Upper lobe of left lung (tissue), 6 donors: ENCODE measurements at regions not wholly inside any gene's neighbourhood (a gene's known extent, or its start where the extent isn't known, plus 50 kb on each side); places are given as distances from the start of the nearest gene placed in this dataset.
"Not testable (repeated sequence)": the region's sequence is repeated elsewhere in the genome, so short reads cannot be mapped to it uniquely, and the experiment has no call there.

Source experiments
- ATAC-seq, 2 donors: fragments of 200-7000 bp; cut with Tn5 transposase; one replicate each; pipeline ENCODE4 v1.9.1; 2022; ENCODE audit warnings: mild to moderate bottlenecking in 2 of 2, moderate library complexity in 2 of 2; ENCODE audit not compliant: low FRiP score in 2 of 2
- DNase-seq, 2 donors: peaks; one replicate each; pipeline ENCODE4 v3.0.0-alpha.2; 2019 to 2020
- H3K27ac ChIP-seq, 4 donors: fragments of 200-600 bp; sonication (generic); one replicate each; pipeline ENCODE4 v1.5.1; 2016 to 2019
- H3K27me3 ChIP-seq, 4 donors: fragments of 200-600 bp; sonication (generic); one replicate each; pipeline ENCODE4 v1.5.1; 2017 to 2019
- H3K36me3 ChIP-seq, 4 donors: fragments of 200-600 bp; sonication (generic); one replicate each; pipeline ENCODE4 v1.5.1; 2016 to 2019
- H3K4me1 ChIP-seq, 4 donors: fragments of 200-600 bp; sonication (generic); one replicate each; pipeline ENCODE4 v1.5.1; 2018 to 2019
- H3K4me3 ChIP-seq, 4 donors: fragments of 200-600 bp; sonication (generic); one replicate each; pipeline ENCODE4 v1.5.1; 2017 to 2019; ENCODE audit warnings: mild to moderate bottlenecking in 2 of 4, moderate library complexity in 1 of 4
- H3K9me3 ChIP-seq, 4 donors: fragments of 200-600 bp; sonication (generic); one replicate each; pipeline ENCODE4 v1.5.1; 2018 to 2019
- EP300 ChIP-seq, 4 donors: sonication (generic); formaldehyde crosslinking; IDR thresholded peaks; one replicate each; pipeline ENCODE4 v1.5.1; 2017; ENCODE audit warnings: antibody characterized with exemption in 4 of 4, control low read depth in 2 of 4
- POLR2A ChIP-seq, 4 donors: fragments of 450-650 bp; IDR thresholded peaks; one replicate each; pipeline ENCODE4 v1.5.1; 2016 to 2017; ENCODE audit warnings: antibody characterized with exemption in 4 of 4, mild to moderate bottlenecking in 2 of 4
- POLR2AphosphoS5 ChIP-seq, 2 donors: sonication (generic); formaldehyde crosslinking; IDR thresholded peaks; one replicate each; pipeline ENCODE4 v1.5.1; 2017; ENCODE audit warnings: antibody characterized with exemption in 2 of 2
- WGBS, 2 donors: methylation state at CpG; one replicate each; pipeline ENCODE4 v1.1.5; 2017 to 2018; 5-methylcytosine and 5-hydroxymethylcytosine counted together
- TF ChIP-seq, protein P1 (sequence below), 6 experiments: fragments of 450-650 bp in 4 of 6; fragments of 200-600 bp in 2 of 6; sonication (generic) in 2 of 6; IDR thresholded peaks; one replicate each; pipeline ENCODE4 v1.5.1; 2016 to 2019; ENCODE audit warnings: antibody characterized with exemption in 6 of 6
- donor health status: DM: no; HTN: no; CAD: no; lungs with moderate emphysema.
- donor health status: DM: no; HTN: yes; CAD: no; lungs with severe emphysema.

DNA sequence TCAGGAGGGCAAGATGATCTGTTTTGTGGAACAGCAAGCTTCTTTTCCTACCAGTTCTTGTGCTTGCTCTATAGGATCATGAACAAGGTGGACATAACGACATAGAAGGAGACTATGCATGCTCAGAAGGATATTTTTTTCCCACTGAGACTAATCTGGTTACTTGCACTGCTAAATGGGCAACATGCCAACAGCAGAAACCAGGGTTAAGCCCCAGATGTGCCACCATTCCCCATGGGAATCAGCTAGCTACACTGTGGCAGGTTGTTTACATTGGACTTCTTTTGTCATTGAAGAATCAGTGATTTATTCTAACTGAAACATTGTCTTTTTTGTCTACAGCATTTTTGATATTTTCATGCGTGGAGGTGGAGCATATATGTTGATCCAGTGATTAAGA lies 165.6 kb downstream of the C4orf33 start:
- ATAC-seq: no peak
- H3K27me3 ChIP-seq: no peaks in the 10 kb centered on the region
- H3K4me1 ChIP-seq: no peaks in the 10 kb centered on the region
- no peak for DNase-seq
- H3K36me3 ChIP-seq: no peaks in the 10 kb centered on the region
- no peak overlapping the region for H3K4me3 ChIP-seq
- no peak for TF ChIP-seq EP300 (IDR thresholded peaks at IDR 0.05)
- TF ChIP-seq POLR2A (IDR thresholded peaks at IDR 0.05): no peak
- no peak for TF ChIP-seq POLR2AphosphoS5 (IDR thresholded peaks at IDR 0.05)
- TF ChIP-seq, protein P1, sequence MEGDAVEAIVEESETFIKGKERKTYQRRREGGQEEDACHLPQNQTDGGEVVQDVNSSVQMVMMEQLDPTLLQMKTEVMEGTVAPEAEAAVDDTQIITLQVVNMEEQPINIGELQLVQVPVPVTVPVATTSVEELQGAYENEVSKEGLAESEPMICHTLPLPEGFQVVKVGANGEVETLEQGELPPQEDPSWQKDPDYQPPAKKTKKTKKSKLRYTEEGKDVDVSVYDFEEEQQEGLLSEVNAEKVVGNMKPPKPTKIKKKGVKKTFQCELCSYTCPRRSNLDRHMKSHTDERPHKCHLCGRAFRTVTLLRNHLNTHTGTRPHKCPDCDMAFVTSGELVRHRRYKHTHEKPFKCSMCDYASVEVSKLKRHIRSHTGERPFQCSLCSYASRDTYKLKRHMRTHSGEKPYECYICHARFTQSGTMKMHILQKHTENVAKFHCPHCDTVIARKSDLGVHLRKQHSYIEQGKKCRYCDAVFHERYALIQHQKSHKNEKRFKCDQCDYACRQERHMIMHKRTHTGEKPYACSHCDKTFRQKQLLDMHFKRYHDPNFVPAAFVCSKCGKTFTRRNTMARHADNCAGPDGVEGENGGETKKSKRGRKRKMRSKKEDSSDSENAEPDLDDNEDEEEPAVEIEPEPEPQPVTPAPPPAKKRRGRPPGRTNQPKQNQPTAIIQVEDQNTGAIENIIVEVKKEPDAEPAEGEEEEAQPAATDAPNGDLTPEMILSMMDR (IDR thresholded peaks at IDR 0.05): no peak
- 73 to 74% methylated on average over 2 of the region's 2 CpGs for WGBS, 2 donors
- no peak overlapping the region for H3K27ac ChIP-seq
- no peaks in the 10 kb centered on the region for H3K9me3 ChIP-seq

DNA sequence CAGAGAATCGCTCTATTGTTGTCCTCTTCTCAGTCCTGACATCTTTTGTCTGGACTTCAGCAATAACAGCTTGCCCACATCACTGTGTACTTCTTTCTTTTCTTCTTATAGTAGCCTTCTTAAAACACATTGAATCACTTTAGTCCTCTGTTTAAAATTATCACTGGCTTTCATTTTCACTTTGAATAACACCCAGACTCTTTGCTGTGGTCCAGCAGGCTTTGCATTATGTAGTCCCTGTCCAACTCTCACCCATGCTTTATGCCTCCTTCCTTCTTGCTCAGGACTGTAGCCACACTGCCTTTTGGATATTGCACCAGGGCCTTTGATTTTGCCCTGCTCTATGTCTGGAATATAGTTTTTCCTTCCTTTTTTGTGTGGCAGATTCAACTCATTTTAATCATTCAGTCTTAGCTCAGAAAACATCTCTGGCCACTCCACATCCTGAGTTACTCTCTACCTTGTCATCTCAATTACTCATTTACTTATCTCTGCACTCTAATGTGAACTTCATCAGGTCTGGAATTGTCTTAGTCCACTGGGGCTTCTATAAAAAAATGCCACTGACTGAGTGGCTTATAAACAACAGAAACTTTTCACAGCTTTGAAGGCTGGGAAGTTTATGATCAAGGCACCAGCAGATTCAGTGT lies 168.2 kb downstream of the C4orf33 start:
- DNase-seq (no peak), ATAC-seq (no peak)
- Histone ChIP-seq H3K4me3 (no peak overlapping the region), H3K36me3 (no peaks in the 10 kb centered on the region), H3K9me3 (no peaks in the 10 kb centered on the region), H3K27ac (no peak overlapping the region), H3K4me1 (no peaks in the 10 kb centered on the region), H3K27me3 (no peaks in the 10 kb centered on the region)
- WGBS, 2 donors: 83 to 95% methylated on average over 1 of the region's 1 CpG
- TF ChIP-seq EP300 (IDR thresholded peaks at IDR 0.05) (no peak), POLR2AphosphoS5 (IDR thresholded peaks at IDR 0.05) (no peak), POLR2A (IDR thresholded peaks at IDR 0.05) (no peak)
- TF ChIP-seq, protein P1 (IDR thresholded peaks at IDR 0.05): no peak

GRCh38 chr4:129278868-129279267 lies 182.9 kb downstream of the C4orf33 start:
- Histone ChIP-seq H3K4me1 (no peaks in the 10 kb centered on the region), H3K4me3 (no peak overlapping the region), H3K36me3 (no peaks in the 10 kb centered on the region), H3K9me3 (no peaks in the 10 kb centered on the region), H3K27me3 (no peaks in the 10 kb centered on the region), H3K27ac (no peak overlapping the region)
- WGBS, 2 donors: 77 to 97% methylated on average over 1 of the region's 1 CpG
- no peak for DNase-seq
- no peak for ATAC-seq
- no peak for TF ChIP-seq EP300 (IDR thresholded peaks at IDR 0.05)
- TF ChIP-seq POLR2AphosphoS5 (IDR thresholded peaks at IDR 0.05): no peak
- TF ChIP-seq, protein P1 (IDR thresholded peaks at IDR 0.05): no peak
- TF ChIP-seq POLR2A (IDR thresholded peaks at IDR 0.05): no peak

- DNase-seq: no peak
- no peak for ATAC-seq
- H3K9me3 ChIP-seq: no peaks in the 10 kb centered on the region
- no peaks in the 10 kb centered on the region for H3K27me3 ChIP-seq
- H3K4me1 ChIP-seq: no peaks in the 10 kb centered on the region
- H3K27ac ChIP-seq: no peak overlapping the region
- H3K4me3 ChIP-seq: no peak overlapping the region
- no peaks in the 10 kb centered on the region for H3K36me3 ChIP-seq
- TF ChIP-seq POLR2AphosphoS5 (IDR thresholded peaks at IDR 0.05): no peak
- TF ChIP-seq, protein P1 (IDR thresholded peaks at IDR 0.05): no peak
- TF ChIP-seq POLR2A (IDR thresholded peaks at IDR 0.05): no peak
These were observed 186.3 kb downstream of the C4orf33 start for GRCh38 chr4:129282293-129282692.

GRCh38 chr4:129292194-129292593 lies 196.2 kb downstream of the C4orf33 start:
- H3K4me3 ChIP-seq, H3K27ac ChIP-seq, DNase-seq, H3K9me3 ChIP-seq, ATAC-seq, H3K27me3 ChIP-seq, H3K36me3 ChIP-seq, H3K4me1 ChIP-seq: not testable (repeated sequence)
- 67 to 71% methylated on average over 2 to 4 of the region's 4 CpGs for WGBS, 2 donors
